ENCODE measurements at regions not wholly inside any gene's neighbourhood (a gene's known extent, or its start where the extent isn't known, plus 50 kb on each side); places are given as distances from the start of the nearest gene placed in this dataset.

GRCh38 chr3:94739420-94739819 is 676.6 kb downstream of the NSUN3 start:
- TF ChIP-seq CTCF (tag by site-specific recombination; IDR thresholded peaks at IDR 0.05) (no peak), ZBTB6 (tag by site-specific recombination; IDR thresholded peaks at IDR 0.05) (no peak), ZBTB1 (tag by site-specific recombination; IDR thresholded peaks at IDR 0.05) (no peak), ZNF324 (tag by site-specific recombination; IDR thresholded peaks at IDR 0.05) (no peak), ZNF501 (tag by site-specific recombination; IDR thresholded peaks at IDR 0.05) (no peak), ZNF747 (tag by site-specific recombination; IDR thresholded peaks at IDR 0.05) (no peak)

Data from HEK293 (cell line).